GM12878 (cell line): ENCODE measurements at regions not wholly inside any gene's neighbourhood (a gene's known extent, or its start where the extent isn't known, plus 50 kb on each side); places are given as distances from the start of the nearest gene placed in this dataset.

Experiments used
- ATAC-seq: fragments of 200-7000 bp; cut with Tn5 transposase; 3 replicates; pipeline ENCODE4 v1.9.1; 2020; ENCODE audit warnings: mild to moderate bottlenecking, moderate library complexity
- BruUV-seq: library from RNA; stranded (reverse); fragments of 400-500 nt; replicated peaks from 2 replicates; lab custom pipeline; 2021; lab: Mats Ljungman, UMichigan
- CTCF ChIA-PET: fragments of 300-600 bp; sonication (Branson Sonifier 250); formaldehyde crosslinking; extraction: SDS; loops from one replicate; lab custom pipeline; 2021; ENCODE audit warnings: inconsistent platforms; lab: Yijun Ruan, JAX
- POLR2A ChIA-PET: fragments of 350-600 bp; formaldehyde crosslinking; extraction: SDS; loops from one replicate; lab custom pipeline; 2021; ENCODE audit warnings: inconsistent platforms; lab: Charles Lee
- RAD21 ChIA-PET: fragments of 300-600 bp; sonication (Branson Sonifier 250); formaldehyde crosslinking; loops from one replicate; lab custom pipeline; 2023; ENCODE audit warnings: antibody characterized with exemption; ENCODE audit not compliant: unreplicated experiment; lab: Charles Lee
- SMC1A ChIA-PET: fragments of 300-600 bp; sonication (Branson Sonifier 250); formaldehyde crosslinking; loops from one replicate; lab custom pipeline; 2023; ENCODE audit not compliant: unreplicated experiment, uncharacterized antibody; lab: Charles Lee
- DNase-seq: peaks from one replicate; pipeline ENCODE4 v3.0.0-alpha.2; 2011; ENCODE audit warnings: low read depth, low spot score
- FAIRE-seq: peaks from 3 replicates; lab custom pipeline; 2011; peaks lifted over from hg19 to GRCh38; lab: Jason Lieb, UNC
- H2AFZ ChIP-seq: 2 replicates; pipeline ENCODE4 v1.6.0; 2011; ENCODE audit warnings: low read depth, low read length, control low read depth; ENCODE audit not compliant: control insufficient read depth
- H3K27ac ChIP-seq: 2 replicates; pipeline ENCODE4 v1.5.1; 2011; ENCODE audit warnings: control low read depth; ENCODE audit not compliant: control insufficient read depth, insufficient read depth
- H3K27me3 ChIP-seq, 2 experiments: replicated peaks in 1 of 2; 2 replicates each; pipeline versions ENCODE4 v1.6.0 to v1.6.1; 2011; ENCODE audit warnings: low read length in 1 of 2; ENCODE audit not compliant: control insufficient read depth in 2 of 2, insufficient read depth in 2 of 2
- H3K36me3 ChIP-seq, 2 experiments: 2 replicates each; pipeline ENCODE4 v1.5.1; 2011; ENCODE audit warnings: low read length in 1 of 2; ENCODE audit not compliant: control insufficient read depth in 2 of 2, insufficient read depth in 2 of 2
- H3K4me1 ChIP-seq: 2 replicates; pipeline ENCODE4 v1.6.1; 2011; ENCODE audit warnings: mild to moderate bottlenecking, low read length, moderate library complexity, mixed read lengths; ENCODE audit not compliant: control insufficient read depth, insufficient read depth
- H3K4me2 ChIP-seq: 2 replicates; pipeline ENCODE4 v1.6.0; 2011; ENCODE audit warnings: control low read depth; ENCODE audit not compliant: control insufficient read depth, insufficient read depth
- H3K4me3 ChIP-seq: fragments of 200-600 bp; sonication (generic); 2 replicates; pipeline ENCODE4 v1.5.1; 2016
- H3K79me2 ChIP-seq: 2 replicates; pipeline ENCODE4 v1.6.0; 2011; ENCODE audit warnings: low read length; ENCODE audit not compliant: control insufficient read depth, insufficient read depth
- H3K9ac ChIP-seq: 2 replicates; pipeline ENCODE4 v1.8.0; 2011; ENCODE audit warnings: low read length, control low read depth, mixed read lengths; ENCODE audit not compliant: control insufficient read depth, insufficient read depth
- H3K9me3 ChIP-seq: replicated peaks from 3 replicates; pipeline ENCODE4 v1.5.1; 2011; ENCODE audit warnings: mild to moderate bottlenecking, low read length; ENCODE audit not compliant: control insufficient read depth, insufficient read depth
- H4K20me1 ChIP-seq: 2 replicates; pipeline ENCODE4 v1.6.0; 2011; ENCODE audit not compliant: control insufficient read depth, insufficient read depth
- CTCF ChIP-seq, 3 experiments: IDR thresholded peaks in 2 of 3; conservative IDR thresholded peaks in 1 of 3; 2 replicates each; pipeline ENCODE4 v1.5.1; 2011; ENCODE audit warnings: low read depth in 3 of 3, low read length in 3 of 3, mild to moderate bottlenecking in 3 of 3, control low read depth in 2 of 3, moderate library complexity in 2 of 3, inconsistent platforms in 1 of 3, mixed read lengths in 1 of 3; ENCODE audit not compliant: control insufficient read depth in 2 of 3, insufficient read depth in 1 of 3; ENCODE audit errors: extremely low read depth in 1 of 3
- ELK1 ChIP-seq: IDR thresholded peaks from 2 replicates; pipeline ENCODE4 v1.6.1; 2012; ENCODE audit warnings: low read depth, low read length, improper control_type of control experiment
- ETV6 ChIP-seq, 2 experiments: fragments of 450-650 bp in 1 of 2; IDR thresholded peaks in 1 of 2; conservative IDR thresholded peaks in 1 of 2; 2 replicates each; pipeline ENCODE4 v1.6.1; 2014; ENCODE audit warnings: antibody characterized with exemption in 1 of 2, borderline replicate concordance in 1 of 2, low read depth in 1 of 2, mild to moderate bottlenecking in 1 of 2, moderate library complexity in 1 of 2
- MEF2A ChIP-seq: IDR thresholded peaks from 2 replicates; pipeline ENCODE4 v1.6.1; 2011; ENCODE audit warnings: low read depth, mild to moderate bottlenecking, low read length, moderate library complexity; ENCODE audit not compliant: insufficient read depth
- MTA2 ChIP-seq: fragments of 450-650 bp; IDR thresholded peaks from 2 replicates; pipeline ENCODE4 v1.6.1; 2016; ENCODE audit warnings: low read depth, mild to moderate bottlenecking, moderate library complexity
- MTA3 ChIP-seq: IDR thresholded peaks from 2 replicates; pipeline ENCODE4 v1.6.1; 2012; ENCODE audit warnings: low read length, inconsistent platforms, borderline replicate concordance
- NR2C1 ChIP-seq: fragments of 450-650 bp; IDR thresholded peaks from 2 replicates; pipeline ENCODE4 v1.6.1; 2017; ENCODE audit warnings: antibody characterized with exemption, mild to moderate bottlenecking, moderate library complexity
- PBX3 ChIP-seq: IDR thresholded peaks from 2 replicates; pipeline ENCODE4 v1.6.1; 2011; ENCODE audit warnings: mild to moderate bottlenecking, low read depth, low read length, moderate library complexity; ENCODE audit not compliant: insufficient replicate concordance
- POLR2A ChIP-seq: IDR thresholded peaks from 2 replicates; pipeline ENCODE4 v1.6.1; 2011; ENCODE audit warnings: low read depth, mild to moderate bottlenecking, low read length
- SMAD1 ChIP-seq: fragments of 450-650 bp; IDR thresholded peaks from 2 replicates; pipeline ENCODE4 v1.6.1; 2018; ENCODE audit warnings: mild to moderate bottlenecking, low read depth; ENCODE audit not compliant: partially characterized antibody
- SUZ12 ChIP-seq: fragments of 200-600 bp; sonication (generic); IDR thresholded peaks from one replicate; pipeline ENCODE4 v1.6.1; 2018; ENCODE audit warnings: antibody characterized with exemption, mild to moderate bottlenecking; ENCODE audit not compliant: unreplicated experiment
- TARDBP ChIP-seq: IDR thresholded peaks from 2 replicates; pipeline ENCODE4 v1.6.1; 2016; ENCODE audit warnings: borderline replicate concordance
- WRNIP1 ChIP-seq: IDR thresholded peaks from 2 replicates; pipeline ENCODE4 v1.6.1; 2011; ENCODE audit warnings: low read depth, low read length, improper control_type of control experiment, borderline replicate concordance
- ZNF217 ChIP-seq: fragments of 450-650 bp; IDR thresholded peaks from 2 replicates; pipeline ENCODE4 v1.6.1; 2017; ENCODE audit warnings: antibody characterized with exemption, mild to moderate bottlenecking
- ZSCAN29 ChIP-seq: fragments of 450-650 bp; IDR thresholded peaks from 2 replicates; pipeline ENCODE4 v1.6.1; 2017; ENCODE audit warnings: mild to moderate bottlenecking, moderate library complexity
- WGBS: methylation state at CpG from one replicate; pipeline ENCODE4 v1.1.6; 2016; ENCODE audit warnings: low lambda C conversion rate; ENCODE audit not compliant: insufficient replicate concordance, insufficient coverage; ENCODE audit errors: missing lambda C conversion rate; 5-methylcytosine and 5-hydroxymethylcytosine counted together
- in situ Hi-C: fragments of 300-500 bp; cut with MboI; formaldehyde crosslinking; loops from 9 replicates; pipeline ENCODE4 v1.14.3; 2018; ENCODE audit warnings: mixed read lengths
- intact Hi-C: fragments of 100-400 bp; cut with micrococcal nuclease; formaldehyde crosslinking; loops from one replicate; pipeline ENCODE4 v1.14.2; 2022; ENCODE audit not compliant: unreplicated experiment
- TF ChIP-seq, protein P1 (sequence below): IDR thresholded peaks from 2 replicates; pipeline ENCODE4 v1.6.1; 2012; ENCODE audit warnings: low read length, inconsistent platforms
- TF ChIP-seq, protein P2 (sequence below): fragments of 150-350 bp; IDR thresholded peaks from 2 replicates; pipeline ENCODE4 v1.6.1; 2016; ENCODE audit warnings: low read depth, low read length

DNA sequence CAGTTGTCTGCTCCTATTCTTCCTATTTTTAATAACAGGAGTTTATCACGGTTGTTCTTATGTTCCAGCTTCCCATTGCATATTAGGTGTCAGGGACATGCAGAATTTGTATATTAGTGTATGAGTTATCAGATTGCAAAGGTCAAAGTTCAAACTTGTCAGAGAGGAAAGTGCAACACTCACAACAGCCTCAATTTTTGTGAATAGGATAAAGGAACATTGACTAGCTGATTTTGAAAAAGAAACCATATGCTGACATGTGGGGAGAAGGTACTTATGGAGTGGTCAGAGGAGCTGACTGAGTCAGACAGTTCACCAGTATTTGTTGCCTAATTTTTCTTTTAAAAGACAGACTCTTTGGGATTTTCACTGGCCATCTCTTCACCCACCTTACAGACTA, 222.1 kb downstream of the C12orf50 start:
- ChIA-PET SMC1A (interaction anchor here (0.8 kb wide), 1 partner anchor 9 kb away, joined by 4 read pairs; no protein-coding TSS in a partner anchor), RAD21 (no interaction called here), POLR2A (no interaction called here), CTCF (no interaction called here)
- Histone ChIP-seq H3K9me3 (no peaks in the 10 kb centered on the region), H3K4me1 (no peaks in the 10 kb centered on the region), H3K4me3 (no peak overlapping the region), H3K27ac (no peak overlapping the region), H2AFZ (no peak overlapping the region), H3K27me3 (no peaks in the 10 kb centered on the region), H3K79me2 (no peaks in the 10 kb centered on the region), H3K36me3 (no peaks in the 10 kb centered on the region), H4K20me1 (no peaks in the 10 kb centered on the region), H3K4me2 (no peak overlapping the region), H3K9ac (no peak overlapping the region)
- no peak for ATAC-seq
- in situ Hi-C loops (no loop called here), intact Hi-C loops (no loop called here)
- BruUV-seq: no TSS peak
- no peak for FAIRE-seq
- 0% methylated on average over 1 of the region's 1 CpG for WGBS
- no peak for DNase-seq
- no peak for TF ChIP-seq ELK1
- no peak for TF ChIP-seq ZNF217
- TF ChIP-seq SUZ12: no peak
- TF ChIP-seq, protein P1, sequence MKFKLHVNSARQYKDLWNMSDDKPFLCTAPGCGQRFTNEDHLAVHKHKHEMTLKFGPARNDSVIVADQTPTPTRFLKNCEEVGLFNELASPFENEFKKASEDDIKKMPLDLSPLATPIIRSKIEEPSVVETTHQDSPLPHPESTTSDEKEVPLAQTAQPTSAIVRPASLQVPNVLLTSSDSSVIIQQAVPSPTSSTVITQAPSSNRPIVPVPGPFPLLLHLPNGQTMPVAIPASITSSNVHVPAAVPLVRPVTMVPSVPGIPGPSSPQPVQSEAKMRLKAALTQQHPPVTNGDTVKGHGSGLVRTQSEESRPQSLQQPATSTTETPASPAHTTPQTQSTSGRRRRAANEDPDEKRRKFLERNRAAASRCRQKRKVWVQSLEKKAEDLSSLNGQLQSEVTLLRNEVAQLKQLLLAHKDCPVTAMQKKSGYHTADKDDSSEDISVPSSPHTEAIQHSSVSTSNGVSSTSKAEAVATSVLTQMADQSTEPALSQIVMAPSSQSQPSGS: no peak
- no peak for TF ChIP-seq MTA2
- TF ChIP-seq MEF2A: no peak
- no peak for TF ChIP-seq TARDBP
- no peak for TF ChIP-seq WRNIP1
- TF ChIP-seq NR2C1: no peak
- TF ChIP-seq PBX3: no peak
- no peak for TF ChIP-seq ZSCAN29
- TF ChIP-seq POLR2A: no peak
- TF ChIP-seq CTCF (IDR thresholded peaks at IDR 0.05 in 2 of 3, conservative IDR thresholded peaks at IDR 0.05 in 1 of 3; ENCODE audit: control insufficient read depth in 2 of 3, extremely low read depth in 1 of 3, insufficient read depth in 1 of 3, low read depth in 3 of 3, low read length in 3 of 3): no peak
- TF ChIP-seq, protein P2, sequence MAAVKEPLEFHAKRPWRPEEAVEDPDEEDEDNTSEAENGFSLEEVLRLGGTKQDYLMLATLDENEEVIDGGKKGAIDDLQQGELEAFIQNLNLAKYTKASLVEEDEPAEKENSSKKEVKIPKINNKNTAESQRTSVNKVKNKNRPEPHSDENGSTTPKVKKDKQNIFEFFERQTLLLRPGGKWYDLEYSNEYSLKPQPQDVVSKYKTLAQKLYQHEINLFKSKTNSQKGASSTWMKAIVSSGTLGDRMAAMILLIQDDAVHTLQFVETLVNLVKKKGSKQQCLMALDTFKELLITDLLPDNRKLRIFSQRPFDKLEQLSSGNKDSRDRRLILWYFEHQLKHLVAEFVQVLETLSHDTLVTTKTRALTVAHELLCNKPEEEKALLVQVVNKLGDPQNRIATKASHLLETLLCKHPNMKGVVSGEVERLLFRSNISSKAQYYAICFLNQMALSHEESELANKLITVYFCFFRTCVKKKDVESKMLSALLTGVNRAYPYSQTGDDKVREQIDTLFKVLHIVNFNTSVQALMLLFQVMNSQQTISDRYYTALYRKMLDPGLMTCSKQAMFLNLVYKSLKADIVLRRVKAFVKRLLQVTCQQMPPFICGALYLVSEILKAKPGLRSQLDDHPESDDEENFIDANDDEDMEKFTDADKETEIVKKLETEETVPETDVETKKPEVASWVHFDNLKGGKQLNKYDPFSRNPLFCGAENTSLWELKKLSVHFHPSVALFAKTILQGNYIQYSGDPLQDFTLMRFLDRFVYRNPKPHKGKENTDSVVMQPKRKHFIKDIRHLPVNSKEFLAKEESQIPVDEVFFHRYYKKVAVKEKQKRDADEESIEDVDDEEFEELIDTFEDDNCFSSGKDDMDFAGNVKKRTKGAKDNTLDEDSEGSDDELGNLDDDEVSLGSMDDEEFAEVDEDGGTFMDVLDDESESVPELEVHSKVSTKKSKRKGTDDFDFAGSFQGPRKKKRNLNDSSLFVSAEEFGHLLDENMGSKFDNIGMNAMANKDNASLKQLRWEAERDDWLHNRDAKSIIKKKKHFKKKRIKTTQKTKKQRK: no peak
- no peak for TF ChIP-seq SMAD1
- TF ChIP-seq MTA3: no peak
- no peak for TF ChIP-seq ETV6 (conservative IDR thresholded peaks at IDR 0.05 in 1 of 2, IDR thresholded peaks at IDR 0.05 in 1 of 2; ENCODE audit: borderline replicate concordance in 1 of 2, low read depth in 1 of 2)
